K562 (cell line): ENCODE measurements at regions not wholly inside any gene's neighbourhood (a gene's known extent, or its start where the extent isn't known, plus 50 kb on each side); places are given as distances from the start of the nearest gene placed in this dataset.

Experiments used
- ATAC-seq: fragments of 200-7000 bp; cut with Tn5 transposase; 3 replicates; pipeline ENCODE4 v1.9.1; 2020; ENCODE audit warnings: moderate library complexity
- BruUV-seq: library from RNA; stranded (reverse); fragments of 400-500 nt; replicated peaks from 2 replicates; lab custom pipeline; 2021; lab: Mats Ljungman, UMichigan
- CTCF ChIA-PET: fragments of 300-600 bp; formaldehyde crosslinking; extraction: SDS; loops from one replicate; lab custom pipeline; 2021; ENCODE audit warnings: low intra/inter-chr PET ratio; lab: Yijun Ruan, JAX
- POLR2A ChIA-PET: fragments of 300-600, 350-650 bp; sonication (Branson Sonifier 250); formaldehyde crosslinking; extraction: SDS; loops from one replicate; lab custom pipeline; 2021; ENCODE audit warnings: antibody characterized with exemption, inconsistent platforms; lab: Yijun Ruan, JAX
- DNase-seq, 4 experiments: peaks; one replicate each; pipeline versions ENCODE4 v3.0.0 to v3.0.0-alpha.2; 2011 to 2018; ENCODE audit warnings: low spot score in 3 of 4, mixed read lengths in 3 of 4; ENCODE audit errors: extremely low read depth in 1 of 4
- FAIRE-seq: peaks from 2 replicates; lab custom pipeline; 2011; peaks lifted over from hg19 to GRCh38; lab: Jason Lieb, UNC
- H2AFZ ChIP-seq: 2 replicates; pipeline ENCODE4 v1.6.0; 2011; ENCODE audit warnings: low read depth, low read length, control low read depth, inconsistent platforms
- H3K27ac ChIP-seq: fragments of 200-600 bp; 3 replicates; pipeline ENCODE4 v1.8.0; 2011; ENCODE audit warnings: low read depth, mild to moderate bottlenecking, control low read depth, inconsistent platforms, low read length, moderate library complexity, mixed read lengths; ENCODE audit errors: extremely low read depth
- H3K27me3 ChIP-seq, 2 experiments: fragments of 300-600 bp in 1 of 2; 2 replicates in 1 of 2; 3 replicates in 1 of 2; pipeline versions ENCODE4 v1.6.0 to v1.8.0; 2011; ENCODE audit warnings: inconsistent platforms in 2 of 2, low read length in 2 of 2, mild to moderate bottlenecking in 1 of 2, mixed read lengths in 1 of 2, moderate library complexity in 1 of 2; ENCODE audit not compliant: control insufficient read depth in 2 of 2, insufficient read depth in 2 of 2
- H3K36me3 ChIP-seq: fragments of 300-600 bp; 3 replicates; pipeline ENCODE4 v1.8.0; 2011; ENCODE audit warnings: mild to moderate bottlenecking, low read length, inconsistent platforms; ENCODE audit not compliant: control insufficient read depth, insufficient read depth
- H3K4me1 ChIP-seq, 2 experiments: fragments of 200-600 bp in 1 of 2; replicated peaks in 1 of 2; 2 replicates in 1 of 2; 3 replicates in 1 of 2; pipeline versions ENCODE4 v1.5.1 to v1.8.0; 2011; ENCODE audit warnings: inconsistent platforms in 2 of 2, low read length in 2 of 2, mild to moderate bottlenecking in 1 of 2, mixed read lengths in 1 of 2, moderate library complexity in 1 of 2; ENCODE audit not compliant: control insufficient read depth in 2 of 2, insufficient read depth in 2 of 2
- H3K4me2 ChIP-seq: 2 replicates; pipeline ENCODE4 v1.6.1; 2011; ENCODE audit warnings: low read length, control low read depth, inconsistent platforms, mixed read lengths; ENCODE audit not compliant: insufficient read depth
- H3K4me3 ChIP-seq: fragments of 200-600 bp; sonication (generic), shearing (Covaris generic); 2 replicates; pipeline ENCODE4 v1.5.1; 2016; ENCODE audit warnings: control low read depth, inconsistent platforms
- H3K79me2 ChIP-seq: fragments of 200-600 bp; 3 replicates; pipeline ENCODE4 v1.8.0; 2011; ENCODE audit warnings: low read length, inconsistent platforms; ENCODE audit not compliant: control insufficient read depth, insufficient read depth
- H3K9ac ChIP-seq, 2 experiments: 2 replicates each; pipeline versions ENCODE4 v1.6.0 to v1.6.1; 2011; ENCODE audit warnings: low read depth in 2 of 2, low read length in 2 of 2, control low read depth in 1 of 2, inconsistent platforms in 1 of 2, mild to moderate bottlenecking in 1 of 2, mixed read lengths in 1 of 2; ENCODE audit not compliant: insufficient read depth in 1 of 2
- H3K9me1 ChIP-seq: one replicate; pipeline ENCODE4 v1.6.0; 2011; ENCODE audit warnings: inconsistent platforms, mild to moderate bottlenecking, low read length, moderate library complexity; ENCODE audit not compliant: control insufficient read depth, insufficient read depth
- H3K9me3 ChIP-seq: replicated peaks from 2 replicates; pipeline ENCODE4 v1.5.1; 2011; ENCODE audit warnings: low read depth, low read length, inconsistent platforms; ENCODE audit not compliant: control insufficient read depth, insufficient read depth
- H4K20me1 ChIP-seq: replicated peaks from 2 replicates; pipeline ENCODE4 v1.6.1; 2011; ENCODE audit warnings: low read length, inconsistent platforms, mixed read lengths; ENCODE audit not compliant: control insufficient read depth, insufficient read depth
- FIP1L1 ChIP-seq: fragments of 200-400 bp; formaldehyde crosslinking; IDR thresholded peaks from 2 replicates; pipeline ENCODE4 v1.6.1; 2018; ENCODE audit warnings: mild to moderate bottlenecking, low read depth, low read length; ENCODE audit not compliant: poor library complexity, severe bottlenecking
- HMG20A ChIP-seq: fragments of 450-650 bp; formaldehyde crosslinking; conservative IDR thresholded peaks from 2 replicates; pipeline ENCODE4 v1.4.0; 2020; ENCODE audit warnings: mild to moderate bottlenecking, mixed read lengths
- MITF ChIP-seq: IDR thresholded peaks from 2 replicates; pipeline ENCODE4 v1.6.1; 2014; ENCODE audit warnings: antibody characterized with exemption
- MNT ChIP-seq, 2 experiments: fragments of 450-650 bp; conservative IDR thresholded peaks; 2 replicates each; pipeline ENCODE4 v1.6.1; 2017; ENCODE audit warnings: mild to moderate bottlenecking in 2 of 2, moderate library complexity in 2 of 2
- PPARD ChIP-seq: fragments of 250-450 bp; sonication (Bioruptor Pico); IDR thresholded peaks from 2 replicates; pipeline ENCODE4 v1.8.0; 2022; ENCODE audit warnings: inconsistent platforms, mild to moderate bottlenecking, moderate library complexity
- TCFL5 ChIP-seq: fragments of 250-450 bp; sonication (Bioruptor Pico); conservative IDR thresholded peaks from 2 replicates; pipeline ENCODE4 v1.6.1; 2021; ENCODE audit warnings: mild to moderate bottlenecking, moderate library complexity, matching md5 sums
- TSC22D4 ChIP-seq: fragments of 450-650 bp; IDR thresholded peaks from 2 replicates; pipeline ENCODE4 v1.6.1; 2016; ENCODE audit warnings: missing genetic modification characterization, missing biosample characterization, control low read depth
- ZNF444 ChIP-seq: fragments of 250-450 bp; sonication (Bioruptor Pico); IDR thresholded peaks from 2 replicates; pipeline ENCODE4 v1.4.0; 2020; ENCODE audit warnings: mild to moderate bottlenecking, moderate library complexity
- ZNF511 ChIP-seq: sonication (generic); formaldehyde crosslinking; IDR thresholded peaks from 2 replicates; pipeline ENCODE4 v1.8.0; 2022; ENCODE audit warnings: mild to moderate bottlenecking, missing genetic modification reagents
- ZNF655 ChIP-seq: fragments of 250-450 bp; sonication (Bioruptor Pico); IDR thresholded peaks from 2 replicates; pipeline ENCODE4 v1.5.0; 2021
- WGBS: fragments of 100-300 bp; shearing (Covaris generic); methylation state at CpG from one replicate; pipeline ENCODE4 v1.1.6; 2016; ENCODE audit warnings: low coverage, mixed read lengths; ENCODE audit not compliant: insufficient coverage; ENCODE audit errors: missing lambda C conversion rate; 5-methylcytosine and 5-hydroxymethylcytosine counted together
- in situ Hi-C: fragments of 300-500 bp; cut with MboI; formaldehyde crosslinking; loops from 4 replicates; pipeline ENCODE4 v1.15.0; 2018; ENCODE audit warnings: inconsistent platforms, mixed read lengths
- intact Hi-C: fragments of 100-400 bp; cut with micrococcal nuclease; formaldehyde crosslinking; loops from 2 replicates; pipeline ENCODE4 v1.14.2; 2022

- Histone ChIP-seq H3K79me2 (no peaks in the 10 kb centered on the region), H2AFZ (no peak overlapping the region), H3K4me3 (no peak overlapping the region), H3K9ac (no peak overlapping the region; a peak in 1 of 4 replicates), H3K27me3 (no peaks in the 10 kb centered on the region), H3K36me3 (no peaks in the 10 kb centered on the region), H3K9me3 (no peaks in the 10 kb centered on the region), H3K9me1 (no peaks in the 10 kb centered on the region), H3K4me2 (no peak overlapping the region), H3K27ac (no peak overlapping the region), H3K4me1 (peaks cover 0 to 13% of the 10 kb centered on the region in 2 experiments; a peak in 2 of 5 replicates), H4K20me1 (no peaks in the 10 kb centered on the region)
- POLR2A ChIA-PET, result no interaction called here
- no peak for DNase-seq
- no peak for ATAC-seq
- 23% methylated on average over 11 of the region's 15 CpGs for WGBS
- intact Hi-C loops (loop anchor here (5.0 kb wide), 1 partner anchor 119 kb away; no protein-coding TSS in a partner anchor), in situ Hi-C loops (no loop called here)
- CTCF ChIA-PET, result no interaction called here
- no peak for FAIRE-seq
- no TSS peak for BruUV-seq
- TF ChIP-seq TCFL5 (CRISPR knock-in tag), result no peak
- TF ChIP-seq MITF, result no peak
- TF ChIP-seq FIP1L1, result no peak
- TF ChIP-seq ZNF655 (CRISPR knock-in tag), result no peak
- no peak for TF ChIP-seq HMG20A (CRISPR knock-in tag)
- no peak for TF ChIP-seq MNT (conservative IDR thresholded peaks at IDR 0.05)
- no peak for TF ChIP-seq ZNF511 (CRISPR knock-in tag)
- no peak for TF ChIP-seq TSC22D4 (tag)
- no peak for TF ChIP-seq ZNF444 (CRISPR knock-in tag)
- no peak for TF ChIP-seq PPARD
Observed at GRCh38 chr14:105588236-105588860, 62.0 kb downstream of the TMEM121 start.
